Pons (tissue), 1 donor: ENCODE measurements at regions not wholly inside any gene's neighbourhood (a gene's known extent, or its start where the extent isn't known, plus 50 kb on each side); places are given as distances from the start of the nearest gene placed in this dataset.

ENCODE experiments used
- DNase-seq: peaks from one replicate; pipeline ENCODE4 v3.0.0-alpha.2; 2016; ENCODE audit warnings: low spot score

GRCh38 chr15:62547584-62547983 lies 382.5 kb upstream of the C2CD4B start:
- no peak for DNase-seq

- DNase-seq: peak; percentile 27
Measured at GRCh38 chr15:62549345-62549970, 384.4 kb upstream of the C2CD4B start.

DNA sequence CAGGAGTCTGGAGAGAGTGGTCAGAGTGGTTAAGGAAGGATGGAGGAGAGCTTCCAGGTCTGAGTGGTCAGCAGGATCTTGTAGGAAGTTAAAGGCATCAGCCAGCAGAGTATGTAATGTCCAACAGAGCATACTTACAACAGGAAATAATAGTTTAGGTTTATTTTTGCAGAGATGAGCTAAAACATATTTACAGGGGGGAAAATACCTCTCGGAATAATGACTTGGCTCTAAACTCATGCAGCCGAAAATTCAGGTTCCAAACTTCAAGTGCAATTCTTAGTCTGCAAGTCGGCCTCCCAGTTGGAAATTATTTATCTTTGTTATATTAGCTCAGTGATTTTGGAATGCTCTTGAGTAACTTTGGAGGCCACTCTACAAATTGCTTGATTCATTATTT lies 385.0 kb upstream of the C2CD4B start:
- DNase-seq: no peak

- DNase-seq: no peak
Measured at GRCh38 chr15:62552444-62552843, 387.4 kb upstream of the C2CD4B start.

DNA sequence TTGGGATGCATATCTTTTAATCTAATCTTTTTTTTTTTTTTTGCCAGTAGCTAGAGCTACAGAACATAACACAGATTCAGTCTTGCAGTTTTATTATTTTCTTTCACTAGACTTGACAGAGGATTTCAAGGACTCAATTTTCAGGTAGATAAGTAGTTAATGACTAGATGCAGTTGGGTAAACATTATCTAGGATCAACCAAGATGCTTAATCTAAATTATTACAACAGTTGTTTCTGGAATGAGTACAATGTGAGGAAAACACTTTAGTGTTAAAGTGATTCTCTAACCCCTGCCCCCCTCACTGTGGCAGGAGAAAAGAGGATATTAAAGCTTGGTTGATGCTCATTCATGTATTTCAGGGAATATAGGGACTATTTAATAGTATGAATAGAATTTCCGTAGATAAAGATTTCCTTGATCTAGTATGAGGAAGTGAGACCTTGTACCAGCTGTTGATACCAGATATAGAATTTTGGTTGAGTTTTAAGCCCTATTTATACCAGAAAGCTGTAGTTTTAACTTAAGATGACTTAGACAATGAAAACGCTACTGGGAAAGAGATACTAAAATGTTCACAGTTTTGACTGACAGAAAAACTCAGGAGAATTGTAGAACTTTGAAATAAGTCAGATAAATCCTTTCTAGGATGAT lies 389.0 kb upstream of the C2CD4B start:
- DNase-seq: no peak

DNA sequence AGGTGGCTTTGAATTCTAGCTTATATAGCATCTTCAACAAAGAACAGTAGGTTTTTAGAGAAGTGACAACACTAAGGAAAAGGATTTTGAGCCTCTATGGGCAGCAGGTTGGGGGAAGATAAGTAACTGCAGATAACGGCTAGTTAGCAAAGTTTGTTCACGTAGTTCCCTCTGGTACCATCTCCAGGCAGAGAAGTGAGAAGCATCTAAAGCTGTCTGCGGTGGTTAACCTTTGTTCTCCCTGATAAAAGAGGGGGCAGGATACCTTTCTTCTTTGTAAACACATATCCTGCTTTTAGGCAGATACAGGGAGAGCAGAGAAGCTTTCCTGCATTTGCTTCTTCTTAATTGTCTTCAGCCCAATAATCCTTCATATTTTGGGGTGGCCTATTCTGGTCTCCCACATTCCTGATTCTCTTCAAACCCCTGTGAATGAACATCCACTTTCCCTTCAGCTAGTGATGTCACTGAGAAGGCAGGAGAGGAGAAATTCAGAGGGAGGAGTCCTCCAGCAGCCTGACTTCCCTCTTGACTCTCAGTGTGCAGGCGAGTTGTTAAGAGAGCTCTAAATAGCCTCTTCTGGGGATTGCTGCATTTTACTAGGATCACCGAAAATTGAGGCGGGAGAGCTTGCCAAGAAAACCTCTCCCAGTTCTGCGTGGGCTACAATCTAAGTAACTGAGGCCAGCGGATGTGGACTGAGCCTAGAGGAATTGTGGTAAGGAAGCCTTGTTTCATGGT lies 393.7 kb upstream of the C2CD4B start:
- no peak for DNase-seq

DNA sequence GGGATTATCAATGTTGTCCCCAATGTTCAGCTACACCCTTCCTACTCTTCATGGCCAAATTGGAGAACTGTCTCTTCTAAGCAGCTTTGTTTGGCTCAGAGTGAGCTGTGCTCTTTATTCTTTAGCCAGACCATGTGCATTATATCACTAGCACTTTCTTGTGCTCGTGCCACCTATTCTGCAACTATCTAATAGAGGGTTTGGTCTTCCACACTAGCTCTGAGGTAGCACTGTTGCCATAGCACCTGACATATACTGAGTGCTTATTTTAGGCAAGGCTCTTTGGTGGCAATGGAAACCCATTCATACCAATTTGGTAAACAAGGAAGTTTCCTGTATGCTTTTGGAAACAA lies 394.3 kb upstream of the C2CD4B start:
- no peak for DNase-seq

DNA sequence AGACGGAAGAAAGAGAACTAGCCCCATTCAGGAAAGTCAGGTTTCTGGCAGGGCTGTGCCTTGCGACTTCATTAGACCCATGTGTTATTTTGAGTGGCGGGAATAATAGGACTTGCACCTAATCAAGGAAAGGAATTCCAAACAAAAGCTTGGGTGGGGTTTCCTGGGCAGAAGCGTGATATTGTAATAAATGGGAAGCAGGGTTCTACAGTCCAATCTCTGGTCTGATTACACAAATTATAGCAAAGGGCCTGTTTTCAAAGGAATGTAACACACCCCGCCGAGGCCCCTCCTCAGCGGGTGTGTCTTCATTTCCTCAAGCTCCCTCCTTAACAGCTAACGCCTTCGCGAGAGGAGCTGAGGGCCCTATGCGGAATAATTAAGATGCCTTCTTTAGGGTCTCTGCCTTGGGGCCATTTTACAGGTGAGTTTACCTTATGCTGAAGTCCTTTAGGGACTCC lies 396.0 kb upstream of the C2CD4B start:
- DNase-seq: no peak

- no peak for DNase-seq
Measured at GRCh38 chr15:62561571-62561970, 396.5 kb upstream of the C2CD4B start.

- no peak for DNase-seq
Measured at GRCh38 chr15:62564886-62565633, 400.0 kb upstream of the C2CD4B start.

GRCh38 chr15:62565634-62566026 lies 400.5 kb upstream of the C2CD4B start:
- no peak for DNase-seq

DNA sequence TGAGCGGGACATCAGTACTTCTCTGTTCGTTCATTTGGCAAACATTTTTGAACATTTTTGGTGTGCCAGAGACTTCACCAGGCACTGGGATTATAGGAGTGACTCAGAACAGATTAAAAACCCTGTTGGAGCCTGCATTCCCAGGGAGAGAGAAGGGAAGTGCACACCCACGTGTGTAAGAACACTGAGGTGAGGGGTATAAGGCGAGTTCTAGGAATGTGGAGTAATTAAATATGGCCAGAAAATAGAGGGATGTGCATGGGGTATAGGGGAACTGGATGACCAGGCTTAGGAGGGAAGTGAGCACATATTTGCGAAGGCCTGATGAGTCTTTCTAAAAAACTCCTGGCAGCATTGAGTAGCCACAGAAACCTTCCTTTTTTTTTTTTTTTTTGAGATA lies 401.2 kb upstream of the C2CD4B start:
- DNase-seq: no peak

DNA sequence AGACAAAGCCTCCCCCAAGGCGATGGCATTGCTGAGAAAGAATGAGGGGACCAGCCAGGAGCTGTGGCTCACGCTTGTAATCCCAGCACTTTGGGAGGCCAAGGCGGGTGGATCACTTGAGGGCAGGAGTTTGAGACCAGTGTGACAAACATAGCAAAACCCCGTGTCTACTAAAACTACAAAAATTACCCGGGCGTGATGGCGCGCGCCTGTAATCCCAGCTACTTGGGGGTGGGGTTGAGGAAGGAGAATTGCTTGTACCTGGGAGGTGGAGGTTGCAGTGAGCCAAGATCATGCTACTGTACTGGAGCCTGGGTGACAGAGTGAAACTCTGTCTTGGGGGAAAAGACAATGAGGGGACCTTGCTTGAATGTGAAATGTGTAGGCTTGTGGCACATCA lies 402.4 kb upstream of the C2CD4B start:
- no peak for DNase-seq

GRCh38 chr15:62568004-62568403 lies 402.9 kb upstream of the C2CD4B start:
- DNase-seq: no peak

- DNase-seq: no peak
Measured at GRCh38 chr15:62568702-62569101, 403.6 kb upstream of the C2CD4B start.

GRCh38 chr15:62569460-62570404 lies 404.6 kb upstream of the C2CD4B start:
- DNase-seq: peak; percentile 6

GRCh38 chr15:62570405-62570783 lies 405.3 kb upstream of the C2CD4B start:
- DNase-seq: no peak

DNA sequence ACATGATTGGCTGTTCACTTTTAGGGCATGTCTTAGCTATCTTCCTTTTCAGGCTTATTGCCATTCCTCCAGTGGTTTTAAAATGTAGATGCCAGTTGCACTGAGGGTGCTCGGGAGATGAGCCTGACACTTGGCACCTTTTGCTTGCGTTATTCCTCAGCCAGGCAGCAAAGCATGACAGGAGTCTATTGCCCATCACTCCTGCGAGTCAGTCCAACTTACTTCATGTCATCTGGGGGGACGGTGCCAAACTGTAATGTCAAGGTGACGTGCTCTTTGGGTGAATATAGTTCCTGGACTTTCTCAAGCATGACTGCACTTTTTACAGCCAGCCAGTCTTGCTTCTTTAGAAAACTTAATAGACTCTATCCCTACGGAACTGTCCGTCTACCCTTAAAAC lies 406.0 kb upstream of the C2CD4B start:
- no peak for DNase-seq

DNA sequence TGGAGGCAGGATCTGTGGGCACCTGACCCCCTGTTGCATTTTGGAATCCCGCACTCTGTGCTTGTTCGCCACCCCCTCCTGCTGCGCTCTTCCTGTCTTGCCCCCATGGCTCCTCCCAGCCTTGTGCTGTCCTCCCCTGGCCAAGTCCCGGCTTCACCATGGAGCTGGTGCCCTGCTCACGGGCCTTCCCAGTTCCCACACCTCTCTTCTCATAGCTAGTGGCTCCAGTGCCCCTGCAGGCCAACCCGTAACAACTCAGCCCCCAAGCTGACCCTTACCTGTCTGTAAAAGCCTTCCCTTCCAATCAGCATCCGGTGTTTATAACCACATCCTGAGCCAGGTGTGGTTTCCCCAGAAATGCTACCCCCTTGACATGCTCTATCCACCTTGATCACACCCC lies 407.7 kb upstream of the C2CD4B start:
- no peak for DNase-seq

DNA sequence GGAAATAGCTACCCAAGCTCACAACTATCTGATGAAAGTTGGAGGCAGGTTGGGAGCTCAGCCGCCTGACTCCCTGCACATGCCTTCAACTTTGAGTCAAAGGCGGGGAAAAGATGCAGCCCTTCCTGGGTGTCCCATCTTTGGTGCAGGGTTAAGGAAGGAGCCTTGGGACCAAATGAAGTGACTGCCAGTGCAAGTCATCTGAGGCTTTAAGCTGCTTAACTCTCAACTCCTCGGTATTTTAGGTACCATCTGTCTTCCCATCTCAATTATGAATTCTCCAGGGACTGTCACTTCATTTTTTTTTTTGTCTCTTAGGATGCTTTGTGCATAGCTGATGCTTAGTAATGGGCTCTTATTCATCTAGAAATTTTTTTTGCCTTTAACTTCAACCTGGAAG lies 408.8 kb upstream of the C2CD4B start:
- DNase-seq: no peak

- DNase-seq: no peak
Measured at GRCh38 chr15:62578546-62578945, 413.5 kb upstream of the C2CD4B start.

GRCh38 chr15:62578960-62579359 lies 413.9 kb upstream of the C2CD4B start:
- DNase-seq: no peak
